GM23338 (cell line): ENCODE measurements at regions not wholly inside any gene's neighbourhood (a gene's known extent, or its start where the extent isn't known, plus 50 kb on each side); places are given as distances from the start of the nearest gene placed in this dataset.

Experiments used
- ATAC-seq: fragments of 200-7000 bp; cut with Tn5 transposase; 3 replicates; pipeline ENCODE4 v1.9.1; 2020
- DNase-seq: peaks from one replicate; pipeline ENCODE4 v3.0.0-alpha.2; 2015; ENCODE audit warnings: low spot score
- H2AFZ ChIP-seq: fragments of 200-600 bp; sonication (generic); 2 replicates; pipeline ENCODE4 v1.8.0; 2016; ENCODE audit warnings: antibody characterized with exemption, mild to moderate bottlenecking, moderate library complexity
- H3F3A ChIP-seq: fragments of 200-600 bp; sonication (generic); replicated peaks from 2 replicates; pipeline ENCODE4 v1.8.0; 2017; ENCODE audit warnings: antibody characterized with exemption, mixed run types, low read depth
- H3K27ac ChIP-seq: fragments of 200-600 bp; sonication (generic); 2 replicates; pipeline ENCODE4 v1.6.1; 2016; ENCODE audit warnings: low read depth
- H3K27me3 ChIP-seq: fragments of 200-600 bp; sonication (generic); 2 replicates; pipeline ENCODE4 v1.8.0; 2016; ENCODE audit warnings: mild to moderate bottlenecking, mixed run types, moderate library complexity; ENCODE audit not compliant: insufficient read depth
- H3K36me3 ChIP-seq: fragments of 200-600 bp; sonication (generic); 2 replicates; pipeline ENCODE4 v1.8.0; 2016; ENCODE audit warnings: mild to moderate bottlenecking; ENCODE audit not compliant: insufficient read depth
- H3K4me1 ChIP-seq: fragments of 200-600 bp; sonication (generic); 2 replicates; pipeline ENCODE4 v1.8.0; 2016; ENCODE audit warnings: mild to moderate bottlenecking, moderate library complexity; ENCODE audit not compliant: insufficient read depth
- H3K4me2 ChIP-seq: fragments of 200-600 bp; sonication (generic); 2 replicates; pipeline ENCODE4 v1.7.1; 2017; ENCODE audit warnings: mixed run types
- H3K4me3 ChIP-seq: fragments of 200-600 bp; sonication (generic); 2 replicates; pipeline ENCODE4 v1.6.1; 2016; ENCODE audit warnings: mixed run types
- H3K79me2 ChIP-seq: fragments of 200-600 bp; sonication (generic); replicated peaks from 2 replicates; pipeline ENCODE4 v1.8.0; 2017; ENCODE audit warnings: mild to moderate bottlenecking; ENCODE audit not compliant: insufficient read depth
- H3K9me2 ChIP-seq: fragments of 200-600 bp; sonication (generic); 2 replicates; pipeline ENCODE4 v1.8.0; 2017; ENCODE audit not compliant: insufficient read depth
- H4K20me1 ChIP-seq: fragments of 200-600 bp; sonication (generic); replicated peaks from 2 replicates; pipeline ENCODE4 v1.8.0; 2017; ENCODE audit warnings: mild to moderate bottlenecking; ENCODE audit not compliant: insufficient read depth
- H3K27ac Mint-ChIP-seq: 2 replicates; pipeline ENCODE4 v1.8.0; 2020; ENCODE audit warnings: inconsistent platforms, mild to moderate bottlenecking, moderate library complexity, mixed read lengths
- H3K27me3 Mint-ChIP-seq: 3 replicates; pipeline ENCODE4 v1.8.0; 2022; ENCODE audit warnings: low read depth, mild to moderate bottlenecking, moderate library complexity, mixed read lengths, inconsistent platforms; ENCODE audit not compliant: insufficient read depth, poor library complexity
- H3K36me3 Mint-ChIP-seq: 3 replicates; pipeline ENCODE4 v1.8.0; 2021; ENCODE audit warnings: low read depth, mild to moderate bottlenecking, inconsistent platforms, moderate library complexity, mixed read lengths
- H3K4me1 Mint-ChIP-seq: 3 replicates; pipeline ENCODE4 v1.8.0; 2020; ENCODE audit warnings: mild to moderate bottlenecking, inconsistent platforms, mixed read lengths
- H3K4me3 Mint-ChIP-seq: 3 replicates; pipeline ENCODE4 v1.8.0; 2021; ENCODE audit warnings: moderate library complexity, mild to moderate bottlenecking, inconsistent platforms, mixed read lengths
- H3K9me3 Mint-ChIP-seq: 3 replicates; pipeline ENCODE4 v1.8.0; 2020; ENCODE audit warnings: moderate library complexity, mild to moderate bottlenecking, inconsistent platforms, mixed read lengths
- CREB1 ChIP-seq: fragments of 250-450 bp; sonication (Bioruptor Pico); IDR thresholded peaks from 2 replicates; pipeline ENCODE4 v1.5.0; 2020; ENCODE audit warnings: low read depth, mild to moderate bottlenecking, moderate library complexity
- CTCF ChIP-seq, 2 experiments: fragments of 200-600 bp in 1 of 2; sonication (generic) in 1 of 2; conservative IDR thresholded peaks; 2 replicates each; pipeline versions ENCODE4 v1.5.1 to v1.6.1; 2016 to 2017; ENCODE audit warnings: antibody characterized with exemption in 2 of 2, low read depth in 2 of 2, mild to moderate bottlenecking in 2 of 2, moderate library complexity in 1 of 2
- JUNB ChIP-seq: IDR thresholded peaks from one replicate; pipeline ENCODE4 v1.6.1; 2016; ENCODE audit warnings: antibody characterized with exemption; ENCODE audit not compliant: unreplicated experiment
- POLR2AphosphoS5 ChIP-seq: IDR thresholded peaks from 2 replicates; pipeline ENCODE4 v1.6.1; 2016; ENCODE audit warnings: antibody characterized with exemption, low read depth
- REST ChIP-seq: IDR thresholded peaks from one replicate; pipeline ENCODE4 v1.6.1; 2018; ENCODE audit warnings: antibody characterized with exemption; ENCODE audit not compliant: unreplicated experiment
- ZNF114 ChIP-seq: fragments of 250-450 bp; sonication (Bioruptor Pico); IDR thresholded peaks from 2 replicates; pipeline ENCODE4 v1.5.0; 2020; ENCODE audit warnings: mild to moderate bottlenecking, moderate library complexity
- ZNF331 ChIP-seq: fragments of 250-450 bp; sonication (Bioruptor Pico); IDR thresholded peaks from 2 replicates; pipeline ENCODE4 v1.5.0; 2020; ENCODE audit warnings: low read depth, mild to moderate bottlenecking, moderate library complexity
- ZNF462 ChIP-seq: fragments of 250-450 bp; sonication (Bioruptor Pico); IDR thresholded peaks from 2 replicates; pipeline ENCODE4 v1.5.0; 2020; ENCODE audit warnings: mild to moderate bottlenecking, moderate library complexity
- TF ChIP-seq, protein P1 (sequence below): IDR thresholded peaks from 2 replicates; pipeline ENCODE4 v1.6.1; 2016; ENCODE audit warnings: antibody characterized with exemption

DNA sequence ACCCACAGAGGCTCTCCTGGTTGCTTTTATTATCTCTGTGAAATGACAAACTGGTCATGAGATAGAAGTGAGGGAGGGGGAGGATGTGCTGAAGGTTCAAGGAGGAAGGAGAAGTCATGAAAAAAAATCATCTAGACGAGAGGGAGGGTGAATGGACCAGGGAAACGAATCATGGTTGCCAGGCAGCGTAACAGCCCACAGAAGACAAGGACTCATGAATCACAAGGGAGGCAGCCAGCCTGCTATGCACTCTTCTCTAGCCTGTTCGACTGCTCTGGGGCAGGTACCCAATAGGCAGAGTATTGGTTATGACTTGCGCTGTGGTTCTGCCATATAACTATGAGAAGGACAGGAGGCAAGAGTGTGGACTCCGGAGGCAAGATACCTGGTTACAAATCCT lies 475.2 kb downstream of the CDK5RAP2 start:
- Histone ChIP-seq H3K79me2 (no peaks in the 10 kb centered on the region), H3K9me2 (no peaks in the 10 kb centered on the region), H2AFZ (no peak overlapping the region), H3K4me2 (no peak overlapping the region), H3K27ac (no peak overlapping the region), H3K4me3 (no peak overlapping the region), H3K27me3 (no peaks in the 10 kb centered on the region), H4K20me1 (no peaks in the 10 kb centered on the region), H3K4me1 (no peaks in the 10 kb centered on the region), H3K36me3 (no peaks in the 10 kb centered on the region), H3F3A (no peaks in the 10 kb centered on the region)
- Mint-ChIP-seq H3K4me3 (no peak overlapping the region), H3K9me3 (no peaks in the 10 kb centered on the region), H3K27me3 (peaks cover 1% of the 10 kb centered on the region), H3K27ac (no peak overlapping the region), H3K4me1 (peaks cover 4% of the 10 kb centered on the region; the same call in 1 of the 3 replicates), H3K36me3 (no peaks in the 10 kb centered on the region; the same call in 2 of the 3 replicates)
- no peak for ATAC-seq
- no peak for DNase-seq
- TF ChIP-seq REST, result no peak
- no peak for TF ChIP-seq POLR2AphosphoS5
- no peak for TF ChIP-seq ZNF331 (CRISPR knock-in tag)
- TF ChIP-seq CTCF (conservative IDR thresholded peaks at IDR 0.05; ENCODE audit: low read depth in 2 of 2), result no peak
- TF ChIP-seq ZNF462 (CRISPR knock-in tag), result no peak
- TF ChIP-seq, protein P1, sequence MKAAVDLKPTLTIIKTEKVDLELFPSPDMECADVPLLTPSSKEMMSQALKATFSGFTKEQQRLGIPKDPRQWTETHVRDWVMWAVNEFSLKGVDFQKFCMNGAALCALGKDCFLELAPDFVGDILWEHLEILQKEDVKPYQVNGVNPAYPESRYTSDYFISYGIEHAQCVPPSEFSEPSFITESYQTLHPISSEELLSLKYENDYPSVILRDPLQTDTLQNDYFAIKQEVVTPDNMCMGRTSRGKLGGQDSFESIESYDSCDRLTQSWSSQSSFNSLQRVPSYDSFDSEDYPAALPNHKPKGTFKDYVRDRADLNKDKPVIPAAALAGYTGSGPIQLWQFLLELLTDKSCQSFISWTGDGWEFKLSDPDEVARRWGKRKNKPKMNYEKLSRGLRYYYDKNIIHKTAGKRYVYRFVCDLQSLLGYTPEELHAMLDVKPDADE, result no peak
- TF ChIP-seq JUNB, result no peak
- no peak for TF ChIP-seq CREB1 (CRISPR knock-in tag)
- TF ChIP-seq ZNF114 (CRISPR knock-in tag), result no peak
